ENCODE measurements at regions not wholly inside any gene's neighbourhood (a gene's known extent, or its start where the extent isn't known, plus 50 kb on each side); places are given as distances from the start of the nearest gene placed in this dataset.
A peak's percentile ranks its signal among the peaks of the same experiment; 100 is the strongest.
"Not testable (repeated sequence)": the region's sequence is repeated elsewhere in the genome, so short reads cannot be mapped to it uniquely, and the experiment has no call there.

DNA sequence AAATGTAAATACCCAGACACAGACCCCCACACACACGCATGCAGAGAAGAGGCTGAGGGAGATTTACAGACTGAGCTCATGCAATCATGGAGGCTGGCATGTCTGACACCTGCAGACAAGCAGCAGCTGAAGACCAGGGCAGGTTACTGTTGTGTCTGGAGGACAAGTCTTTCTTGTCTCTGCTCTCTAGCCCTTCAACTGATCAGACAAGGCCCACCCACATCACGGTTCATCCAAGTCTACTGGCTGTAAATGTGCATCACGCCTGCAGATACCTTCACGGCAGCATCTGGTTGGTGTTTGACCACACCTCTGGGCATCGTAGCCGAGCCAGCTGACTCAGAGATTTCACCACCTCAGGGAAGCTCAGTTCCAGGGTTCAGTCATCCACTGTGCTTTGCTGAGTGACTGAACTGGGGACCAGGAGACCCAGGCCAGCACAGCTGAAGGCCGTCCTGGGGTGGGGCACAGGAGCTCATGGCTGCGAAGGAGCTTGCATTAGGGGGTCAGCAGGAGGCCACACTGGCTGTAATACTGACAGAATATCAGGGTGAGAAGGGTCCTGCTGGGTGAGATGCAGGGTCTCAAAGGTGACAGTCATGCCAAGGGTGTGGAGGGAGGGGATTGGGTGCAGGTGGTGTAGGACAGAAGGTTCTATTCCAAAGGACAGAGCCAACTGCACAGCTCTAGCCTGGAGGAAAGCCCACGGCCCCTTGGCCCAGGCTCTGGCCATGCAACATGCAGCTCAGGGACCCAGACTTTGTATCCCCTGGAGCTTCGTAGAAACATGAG is 304.9 kb downstream of the BRD1 start:
- no peaks in the 10 kb centered on the region for H3K36me3 ChIP-seq (replicated peaks)
- no peaks in the 10 kb centered on the region for H3K9me3 ChIP-seq
- DNase-seq (ENCODE audit: low spot score in 2 of 2), result no peak
- in situ Hi-C loops (cut with MboI; ENCODE audit: low sequenced_read_pairs), result no loop called here
- H3K27me3 ChIP-seq (ENCODE audit: low read depth), result no peaks in the 10 kb centered on the region
- peaks cover 5% of the 10 kb centered on the region for H3K4me1 ChIP-seq
- no peak overlapping the region for H3K4me3 ChIP-seq

DNA sequence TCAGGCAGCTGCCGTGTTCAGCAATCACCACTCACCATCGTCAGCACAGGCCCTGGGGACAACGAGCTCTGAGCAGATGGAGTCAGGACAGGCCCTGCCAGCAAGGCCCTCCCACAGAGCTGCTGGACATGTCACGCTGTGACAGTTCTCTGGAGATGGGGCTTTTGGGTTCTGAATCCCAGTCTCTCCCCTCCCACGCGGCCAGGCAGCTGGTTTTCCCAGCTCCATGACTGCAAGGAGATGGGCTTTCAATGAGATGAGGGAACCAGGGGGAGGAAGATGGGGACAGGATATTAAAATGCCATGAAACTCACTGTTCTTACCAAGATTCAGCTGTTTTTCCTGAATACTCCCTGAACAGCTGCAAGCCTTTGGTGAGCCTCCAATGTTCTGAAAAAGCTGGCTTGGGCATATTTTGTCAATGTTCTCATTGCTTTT is 305.9 kb downstream of the BRD1 start:
- H3K4me3 ChIP-seq, result no peak overlapping the region
- in situ Hi-C loops (cut with MboI; ENCODE audit: low sequenced_read_pairs), result no loop called here
- DNase-seq (ENCODE audit: low spot score in 2 of 2), result no peak
- no peaks in the 10 kb centered on the region for H3K27me3 ChIP-seq (ENCODE audit: low read depth)
- peaks cover 5% of the 10 kb centered on the region for H3K4me1 ChIP-seq
- no peaks in the 10 kb centered on the region for H3K36me3 ChIP-seq (replicated peaks)
- H3K9me3 ChIP-seq, result no peaks in the 10 kb centered on the region

DNA sequence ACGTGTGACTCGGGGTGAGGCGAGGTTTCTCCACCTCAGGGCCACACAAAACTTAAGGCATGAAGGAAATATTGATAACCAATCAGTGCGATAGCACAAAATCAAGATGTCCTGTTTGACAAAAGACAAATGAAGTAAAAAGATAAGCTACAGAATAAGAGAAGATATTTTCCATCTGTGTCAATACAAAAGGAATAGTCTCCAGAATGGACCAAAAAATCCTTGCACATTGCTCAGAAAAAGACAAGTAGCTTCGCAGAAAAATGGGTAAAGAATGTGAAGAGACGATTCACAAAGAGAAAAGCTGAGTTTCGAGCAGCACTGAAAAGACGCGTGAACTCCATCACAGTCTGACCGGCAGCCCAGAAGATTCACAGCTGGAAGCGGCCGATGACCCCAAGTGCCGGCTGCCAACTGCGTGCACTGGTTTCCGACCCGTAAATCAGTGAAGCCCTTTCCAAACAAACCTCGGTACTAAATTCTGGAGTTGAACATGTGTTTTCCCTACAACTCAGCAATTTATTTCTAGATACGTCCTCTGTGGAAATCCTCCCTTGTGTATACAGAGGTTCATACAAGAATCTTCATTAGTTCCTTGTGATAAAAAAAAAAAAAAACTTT is 308.4 kb downstream of the BRD1 start:
- H3K36me3 ChIP-seq (replicated peaks), result no peaks in the 10 kb centered on the region
- H3K4me1 ChIP-seq, result peaks cover 3% of the 10 kb centered on the region
- H3K4me3 ChIP-seq, result no peak overlapping the region
- in situ Hi-C loops (cut with MboI; ENCODE audit: low sequenced_read_pairs), result no loop called here
- no peak for DNase-seq (ENCODE audit: low spot score in 2 of 2)
- H3K9me3 ChIP-seq, result no peaks in the 10 kb centered on the region
- no peaks in the 10 kb centered on the region for H3K27me3 ChIP-seq (ENCODE audit: low read depth)

DNA sequence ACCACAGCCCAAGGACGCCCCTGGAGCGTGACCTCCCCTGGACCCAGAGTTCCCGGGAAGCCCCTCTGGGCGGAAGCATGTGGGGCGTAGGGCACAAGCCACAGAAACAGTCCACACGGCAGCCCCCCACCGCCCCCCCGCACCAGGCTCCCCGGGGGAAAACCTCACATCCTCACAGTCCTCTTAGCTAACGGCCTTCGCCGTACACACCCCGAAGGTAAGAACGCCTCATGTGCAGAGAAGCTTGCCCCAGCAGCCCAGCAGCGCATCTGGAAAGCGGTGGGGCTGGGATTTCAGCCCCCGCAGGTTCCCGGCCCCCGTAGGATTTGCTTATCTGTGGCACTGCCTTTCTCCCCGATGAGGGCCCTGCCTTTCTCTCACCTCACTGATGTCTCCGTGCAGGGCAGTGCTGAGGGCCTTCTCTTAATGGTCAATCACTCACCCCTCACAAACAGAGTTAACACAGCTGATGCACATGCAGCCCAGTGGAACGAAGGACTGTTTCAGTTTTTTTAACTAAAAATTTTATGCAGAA is 309.2 kb downstream of the BRD1 start:
- DNase-seq (ENCODE audit: low spot score in 2 of 2), result no peak
- Histone ChIP-seq H3K4me1 (peaks cover 8% of the 10 kb centered on the region), H3K27me3 (ENCODE audit: low read depth) (no peaks in the 10 kb centered on the region), H3K9me3 (no peaks in the 10 kb centered on the region), H3K4me3 (no peak overlapping the region), H3K36me3 (replicated peaks) (no peaks in the 10 kb centered on the region)
- in situ Hi-C loops (cut with MboI; ENCODE audit: low sequenced_read_pairs), result no loop called here

DNA sequence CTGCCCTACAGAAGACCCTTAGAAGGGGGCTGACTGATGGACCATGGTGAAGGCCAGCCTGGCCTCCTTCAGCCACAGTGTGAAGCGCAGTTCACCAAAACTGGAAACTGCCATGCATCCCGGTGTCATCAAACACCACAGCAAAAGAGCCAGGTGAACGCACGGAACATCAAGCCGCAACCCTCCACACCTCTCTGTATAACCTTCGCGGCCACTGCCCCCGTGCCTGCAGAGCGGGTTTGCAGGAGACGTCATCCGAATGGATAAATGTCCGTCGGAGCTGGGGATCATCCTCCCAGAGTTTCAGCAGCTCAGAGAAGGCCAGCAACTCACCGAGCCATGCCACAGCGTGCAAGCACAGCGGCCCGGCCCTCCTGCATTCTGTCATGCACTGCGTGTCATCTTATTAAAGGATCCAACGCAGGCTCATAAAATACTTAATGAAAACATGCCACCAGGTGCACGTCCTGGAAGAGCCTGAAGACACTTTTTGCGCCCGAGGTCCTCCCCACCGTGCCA is 309.9 kb downstream of the BRD1 start:
- H3K9me3 ChIP-seq, result no peaks in the 10 kb centered on the region
- H3K4me3 ChIP-seq, result no peak overlapping the region
- H3K27me3 ChIP-seq (ENCODE audit: low read depth), result no peaks in the 10 kb centered on the region
- in situ Hi-C loops (cut with MboI; ENCODE audit: low sequenced_read_pairs), result no loop called here
- peaks cover 15% of the 10 kb centered on the region for H3K4me1 ChIP-seq
- no peak for DNase-seq (ENCODE audit: low spot score in 2 of 2)
- no peaks in the 10 kb centered on the region for H3K36me3 ChIP-seq (replicated peaks)

DNA sequence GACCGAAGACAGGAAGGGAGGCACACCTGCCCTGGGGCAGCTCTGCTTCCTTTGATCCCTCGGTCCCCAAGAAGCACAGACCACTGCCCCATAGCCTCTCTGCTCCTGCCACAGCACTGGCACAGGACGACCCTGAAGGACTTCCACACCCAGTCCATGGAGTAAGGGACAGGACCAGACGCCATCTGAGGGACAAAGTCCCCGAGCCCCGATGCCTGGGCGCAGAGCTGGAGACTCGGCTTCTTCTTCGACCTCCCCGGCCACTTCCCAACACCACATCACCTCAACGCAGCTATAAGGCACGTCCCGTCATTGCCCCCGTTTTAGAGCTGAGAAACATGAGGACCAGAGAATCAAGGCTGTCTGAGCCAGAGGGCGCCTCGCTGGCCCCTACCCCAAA is 310.5 kb downstream of the BRD1 start:
- Histone ChIP-seq H3K9me3 (no peaks in the 10 kb centered on the region), H3K36me3 (replicated peaks) (no peaks in the 10 kb centered on the region), H3K4me1 (peaks cover 16% of the 10 kb centered on the region), H3K4me3 (no peak overlapping the region), H3K27me3 (ENCODE audit: low read depth) (no peaks in the 10 kb centered on the region)
- in situ Hi-C loops (cut with MboI; ENCODE audit: low sequenced_read_pairs), result no loop called here
- peak in 1 of 2 experiments; percentile 9 for DNase-seq (ENCODE audit: low spot score in 2 of 2)

DNA sequence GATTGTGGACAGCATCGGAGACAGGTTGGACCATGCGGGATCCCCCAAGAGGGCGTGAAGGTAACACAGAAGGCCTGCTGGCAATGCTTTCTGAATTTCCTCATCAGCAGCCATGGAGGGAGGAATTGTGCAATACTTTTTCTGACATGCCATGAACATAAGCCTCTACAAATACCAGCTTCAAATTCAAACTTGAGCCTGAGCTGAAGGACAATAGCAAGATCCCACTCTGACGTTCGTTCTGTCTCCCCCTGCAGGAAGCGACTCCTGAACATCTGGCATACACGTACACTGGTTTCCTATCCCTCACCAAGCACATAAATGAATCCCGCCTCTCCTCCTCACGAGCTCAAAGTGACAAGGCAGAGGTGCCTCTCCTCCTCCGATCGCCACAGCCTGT is 312.2 kb downstream of the BRD1 start:
- Histone ChIP-seq H3K4me3 (no peak overlapping the region), H3K4me1 (peaks cover 20% of the 10 kb centered on the region), H3K27me3 (ENCODE audit: low read depth) (no peaks in the 10 kb centered on the region), H3K9me3 (no peaks in the 10 kb centered on the region), H3K36me3 (replicated peaks) (no peaks in the 10 kb centered on the region)
- DNase-seq (ENCODE audit: low spot score in 2 of 2), result no peak
- in situ Hi-C loops (cut with MboI; ENCODE audit: low sequenced_read_pairs), result no loop called here

DNA sequence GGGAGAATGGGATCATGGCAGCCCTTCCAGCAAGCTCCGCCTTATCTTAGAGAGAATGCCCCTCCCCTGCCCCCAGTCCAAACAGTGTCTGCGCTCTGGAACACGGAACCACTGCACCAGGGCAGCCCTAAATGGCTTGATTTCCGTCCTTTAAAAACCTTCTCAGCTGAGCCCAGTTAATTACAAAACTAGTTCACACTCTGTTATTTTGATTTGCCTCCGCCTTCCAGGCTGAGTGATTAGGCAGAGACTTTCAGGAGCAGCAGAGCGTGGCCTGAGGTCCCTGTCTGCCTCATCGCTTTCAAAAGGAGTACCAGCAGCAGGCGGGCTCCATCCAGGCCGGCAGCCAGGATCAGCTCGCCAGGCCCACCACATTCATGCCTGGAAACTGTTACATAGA is 313.0 kb downstream of the BRD1 start:
- peaks cover 20% of the 10 kb centered on the region for H3K4me1 ChIP-seq
- in situ Hi-C loops (cut with MboI; ENCODE audit: low sequenced_read_pairs), result no loop called here
- no peaks in the 10 kb centered on the region for H3K9me3 ChIP-seq
- H3K4me3 ChIP-seq, result no peak overlapping the region
- no peaks in the 10 kb centered on the region for H3K27me3 ChIP-seq (ENCODE audit: low read depth)
- no peak for DNase-seq (ENCODE audit: low spot score in 2 of 2)
- no peaks in the 10 kb centered on the region for H3K36me3 ChIP-seq (replicated peaks)

DNA sequence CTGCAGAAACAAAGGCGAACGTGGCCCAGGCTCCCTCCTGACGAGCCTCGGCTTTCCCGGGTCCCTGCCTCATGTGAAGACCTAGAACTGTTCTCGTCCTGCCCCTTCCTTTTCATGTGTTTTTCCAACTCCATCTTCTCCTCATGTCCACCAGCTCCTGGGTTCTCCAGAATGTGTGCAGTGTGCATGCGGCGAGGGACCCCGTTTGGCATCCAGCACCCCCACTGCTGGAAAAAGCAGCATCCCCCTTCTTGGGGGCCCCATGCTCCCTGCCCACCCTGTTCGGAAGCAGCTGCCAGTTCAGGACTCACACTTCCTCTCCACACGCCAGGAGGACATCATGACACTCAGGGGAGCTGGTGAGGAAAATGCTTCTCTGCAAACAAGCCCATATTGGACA is 313.5 kb downstream of the BRD1 start:
- Histone ChIP-seq H3K36me3 (replicated peaks) (no peaks in the 10 kb centered on the region), H3K4me3 (no peak overlapping the region), H3K9me3 (no peaks in the 10 kb centered on the region), H3K4me1 (peaks cover 20% of the 10 kb centered on the region), H3K27me3 (ENCODE audit: low read depth) (no peaks in the 10 kb centered on the region)
- in situ Hi-C loops (cut with MboI; ENCODE audit: low sequenced_read_pairs), result no loop called here
- no peak for DNase-seq (ENCODE audit: low spot score in 2 of 2)

DNA sequence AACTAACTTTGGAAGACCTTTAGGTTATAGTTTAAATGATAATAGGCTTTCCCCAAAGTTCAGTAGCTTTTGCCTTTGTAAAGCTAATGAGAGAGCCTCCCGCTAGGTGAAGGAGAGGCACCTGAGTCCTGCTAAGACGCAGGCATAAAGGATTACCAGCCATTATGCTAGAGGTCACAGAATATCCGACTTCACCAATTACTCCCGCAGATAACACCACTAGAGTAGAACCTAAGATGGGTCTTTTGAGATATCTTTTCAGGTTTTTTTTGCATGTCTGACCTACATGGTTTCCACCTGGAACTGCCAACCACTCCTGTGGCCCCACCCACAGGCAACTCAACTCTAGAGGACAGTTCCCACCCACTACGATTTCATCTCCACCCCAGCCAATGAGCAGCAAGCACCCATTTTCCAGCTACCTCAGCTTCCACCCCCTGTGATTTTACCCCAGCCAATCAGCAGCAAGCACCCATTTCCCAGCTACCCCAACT is 314.3 kb downstream of the BRD1 start:
- Histone ChIP-seq H3K27me3 (ENCODE audit: low read depth) (no peaks in the 10 kb centered on the region), H3K4me3 (no peak overlapping the region), H3K36me3 (replicated peaks) (no peaks in the 10 kb centered on the region), H3K9me3 (no peaks in the 10 kb centered on the region), H3K4me1 (peaks cover 20% of the 10 kb centered on the region)
- in situ Hi-C loops (cut with MboI; ENCODE audit: low sequenced_read_pairs), result no loop called here
- DNase-seq (ENCODE audit: low spot score in 2 of 2), result peak; percentile 51 to 56

DNA sequence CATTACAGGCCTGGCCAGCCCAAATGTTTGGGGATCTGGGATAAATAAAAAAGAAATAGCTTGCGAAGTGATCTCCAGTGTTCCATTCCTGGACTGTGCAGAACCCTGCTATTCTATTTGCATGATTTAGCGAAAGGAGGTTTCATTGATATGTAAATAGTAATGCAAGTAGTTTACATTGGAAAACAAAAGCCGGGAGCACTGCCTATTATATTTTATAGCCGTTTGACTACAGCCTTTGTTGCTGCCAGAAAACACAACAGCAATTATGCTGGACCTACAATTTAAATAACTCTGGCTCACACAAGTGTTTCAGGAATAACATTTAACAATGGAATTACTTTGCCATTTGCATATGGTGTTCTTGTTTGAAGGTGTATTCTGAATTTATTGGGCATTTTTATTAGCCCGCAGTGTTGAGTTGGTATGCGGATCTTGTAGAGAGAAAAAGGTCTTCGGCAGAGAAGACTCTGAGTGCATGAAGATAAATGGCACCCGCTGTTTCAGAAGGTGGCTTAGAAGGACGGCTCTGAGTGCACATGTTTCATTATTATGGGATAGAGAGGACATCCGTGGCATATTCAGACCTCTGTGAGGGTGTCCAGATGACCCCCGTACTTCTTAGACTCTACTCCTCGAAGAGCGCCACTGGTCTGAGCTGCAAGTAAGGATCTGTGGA is 315.0 kb downstream of the BRD1 start:
- peak; percentile 73 to 99 for DNase-seq (ENCODE audit: low spot score in 2 of 2)
- Histone ChIP-seq H3K27me3 (ENCODE audit: low read depth) (no peaks in the 10 kb centered on the region), H3K9me3 (no peaks in the 10 kb centered on the region), H3K4me3 (no peak overlapping the region), H3K36me3 (replicated peaks) (no peaks in the 10 kb centered on the region), H3K4me1 (peaks cover 20% of the 10 kb centered on the region)
- in situ Hi-C loops (cut with MboI; ENCODE audit: low sequenced_read_pairs), result no loop called here

DNA sequence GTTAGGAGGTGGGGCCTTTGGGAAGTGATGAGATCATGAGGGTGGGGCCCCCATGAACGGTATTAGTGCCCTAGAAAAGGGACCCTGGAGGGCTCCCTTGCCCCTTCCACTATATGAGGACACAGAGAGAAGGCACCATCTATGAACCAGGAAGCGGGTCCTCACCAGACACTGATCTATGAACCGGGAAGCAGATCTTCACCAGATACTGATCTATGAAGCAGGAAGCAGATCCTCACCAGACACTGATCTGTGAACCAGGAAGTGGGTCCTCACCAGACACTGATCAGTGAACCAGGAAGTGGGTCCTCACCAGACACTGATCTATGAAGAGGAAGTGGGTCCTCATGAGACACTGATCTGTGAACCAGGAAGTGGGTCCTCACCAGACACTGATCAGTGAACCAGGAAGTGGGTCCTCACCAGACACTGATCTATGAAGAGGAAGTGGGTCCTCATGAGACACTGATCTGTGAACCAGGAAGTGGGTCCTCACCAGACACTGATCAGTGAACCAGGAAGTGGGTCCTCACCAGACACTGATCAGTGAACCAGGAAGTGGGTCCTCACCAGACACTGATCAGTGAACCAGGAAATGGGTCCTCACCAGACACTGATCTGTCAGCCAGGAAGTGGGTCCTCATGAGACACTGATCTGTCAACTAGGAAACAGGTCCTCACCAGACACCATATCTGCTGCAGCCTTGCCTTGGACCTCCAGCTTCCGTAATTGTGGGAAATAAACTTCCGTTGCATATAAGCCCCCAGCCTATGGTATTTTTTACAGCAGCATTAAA is 316.1 kb downstream of the BRD1 start:
- in situ Hi-C loops (cut with MboI; ENCODE audit: low sequenced_read_pairs); H3K4me3 ChIP-seq; H3K9me3 ChIP-seq; H3K36me3 ChIP-seq (replicated peaks); DNase-seq (ENCODE audit: low spot score in 2 of 2); H3K27me3 ChIP-seq (ENCODE audit: low read depth): not testable (repeated sequence)
- H3K4me1 ChIP-seq, result peaks cover 20% of the 10 kb centered on the region

DNA sequence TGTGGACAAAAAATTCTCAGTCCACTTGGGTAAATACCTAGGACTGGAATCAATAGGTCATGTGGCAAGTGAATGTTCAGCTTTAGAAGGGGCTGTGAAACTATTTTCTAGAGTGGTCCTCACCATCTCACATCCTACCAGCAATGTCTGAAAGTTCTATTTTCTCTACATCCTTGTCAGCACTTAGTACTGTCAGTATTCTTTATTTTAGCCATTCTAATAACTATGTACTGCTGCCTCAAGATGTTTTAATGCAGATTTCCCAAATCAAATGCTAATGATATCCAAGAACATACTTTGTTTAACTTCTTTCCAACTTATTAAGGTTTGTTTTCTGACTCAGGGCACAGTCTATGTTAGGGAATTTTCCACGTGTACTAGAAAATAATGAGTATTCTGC is 317.0 kb downstream of the BRD1 start:
- in situ Hi-C loops (cut with MboI; ENCODE audit: low sequenced_read_pairs), result no loop called here
- peaks cover 20% of the 10 kb centered on the region for H3K4me1 ChIP-seq
- no peak for DNase-seq (ENCODE audit: low spot score in 2 of 2)
- no peaks in the 10 kb centered on the region for H3K36me3 ChIP-seq (replicated peaks)
- no peak overlapping the region for H3K4me3 ChIP-seq
- H3K9me3 ChIP-seq, result no peaks in the 10 kb centered on the region
- H3K27me3 ChIP-seq (ENCODE audit: low read depth), result no peaks in the 10 kb centered on the region
